K562 (cell line): ENCODE measurements at regions not wholly inside any gene's neighbourhood (a gene's known extent, or its start where the extent isn't known, plus 50 kb on each side); places are given as distances from the start of the nearest gene placed in this dataset.

Experiments used
- ATAC-seq: fragments of 200-7000 bp; cut with Tn5 transposase; 3 replicates; pipeline ENCODE4 v1.9.1; 2020; ENCODE audit warnings: moderate library complexity
- BruUV-seq: library from RNA; stranded (reverse); fragments of 400-500 nt; replicated peaks from 2 replicates; lab custom pipeline; 2021; lab: Mats Ljungman, UMichigan
- CTCF ChIA-PET: fragments of 300-600 bp; formaldehyde crosslinking; extraction: SDS; loops from one replicate; lab custom pipeline; 2021; ENCODE audit warnings: low intra/inter-chr PET ratio; lab: Yijun Ruan, JAX
- POLR2A ChIA-PET: fragments of 300-600, 350-650 bp; sonication (Branson Sonifier 250); formaldehyde crosslinking; extraction: SDS; loops from one replicate; lab custom pipeline; 2021; ENCODE audit warnings: antibody characterized with exemption, inconsistent platforms; lab: Yijun Ruan, JAX
- DNase-seq, 4 experiments: peaks; one replicate each; pipeline versions ENCODE4 v3.0.0 to v3.0.0-alpha.2; 2011 to 2018; ENCODE audit warnings: low spot score in 3 of 4, mixed read lengths in 3 of 4; ENCODE audit errors: extremely low read depth in 1 of 4
- FAIRE-seq: peaks from 2 replicates; lab custom pipeline; 2011; peaks lifted over from hg19 to GRCh38; lab: Jason Lieb, UNC
- H2AFZ ChIP-seq: 2 replicates; pipeline ENCODE4 v1.6.0; 2011; ENCODE audit warnings: low read depth, low read length, control low read depth, inconsistent platforms
- H3K27ac ChIP-seq: fragments of 200-600 bp; 3 replicates; pipeline ENCODE4 v1.8.0; 2011; ENCODE audit warnings: low read depth, mild to moderate bottlenecking, control low read depth, inconsistent platforms, low read length, moderate library complexity, mixed read lengths; ENCODE audit errors: extremely low read depth
- H3K27me3 ChIP-seq, 2 experiments: fragments of 300-600 bp in 1 of 2; 2 replicates in 1 of 2; 3 replicates in 1 of 2; pipeline versions ENCODE4 v1.6.0 to v1.8.0; 2011; ENCODE audit warnings: inconsistent platforms in 2 of 2, low read length in 2 of 2, mild to moderate bottlenecking in 1 of 2, mixed read lengths in 1 of 2, moderate library complexity in 1 of 2; ENCODE audit not compliant: control insufficient read depth in 2 of 2, insufficient read depth in 2 of 2
- H3K36me3 ChIP-seq: fragments of 300-600 bp; 3 replicates; pipeline ENCODE4 v1.8.0; 2011; ENCODE audit warnings: mild to moderate bottlenecking, low read length, inconsistent platforms; ENCODE audit not compliant: control insufficient read depth, insufficient read depth
- H3K4me1 ChIP-seq, 2 experiments: fragments of 200-600 bp in 1 of 2; replicated peaks in 1 of 2; 2 replicates in 1 of 2; 3 replicates in 1 of 2; pipeline versions ENCODE4 v1.5.1 to v1.8.0; 2011; ENCODE audit warnings: inconsistent platforms in 2 of 2, low read length in 2 of 2, mild to moderate bottlenecking in 1 of 2, mixed read lengths in 1 of 2, moderate library complexity in 1 of 2; ENCODE audit not compliant: control insufficient read depth in 2 of 2, insufficient read depth in 2 of 2
- H3K4me2 ChIP-seq: 2 replicates; pipeline ENCODE4 v1.6.1; 2011; ENCODE audit warnings: low read length, control low read depth, inconsistent platforms, mixed read lengths; ENCODE audit not compliant: insufficient read depth
- H3K4me3 ChIP-seq: fragments of 200-600 bp; sonication (generic), shearing (Covaris generic); 2 replicates; pipeline ENCODE4 v1.5.1; 2016; ENCODE audit warnings: control low read depth, inconsistent platforms
- H3K79me2 ChIP-seq: fragments of 200-600 bp; 3 replicates; pipeline ENCODE4 v1.8.0; 2011; ENCODE audit warnings: low read length, inconsistent platforms; ENCODE audit not compliant: control insufficient read depth, insufficient read depth
- H3K9ac ChIP-seq, 2 experiments: 2 replicates each; pipeline versions ENCODE4 v1.6.0 to v1.6.1; 2011; ENCODE audit warnings: low read depth in 2 of 2, low read length in 2 of 2, control low read depth in 1 of 2, inconsistent platforms in 1 of 2, mild to moderate bottlenecking in 1 of 2, mixed read lengths in 1 of 2; ENCODE audit not compliant: insufficient read depth in 1 of 2
- H3K9me1 ChIP-seq: one replicate; pipeline ENCODE4 v1.6.0; 2011; ENCODE audit warnings: inconsistent platforms, mild to moderate bottlenecking, low read length, moderate library complexity; ENCODE audit not compliant: control insufficient read depth, insufficient read depth
- H3K9me3 ChIP-seq: replicated peaks from 2 replicates; pipeline ENCODE4 v1.5.1; 2011; ENCODE audit warnings: low read depth, low read length, inconsistent platforms; ENCODE audit not compliant: control insufficient read depth, insufficient read depth
- H4K20me1 ChIP-seq: replicated peaks from 2 replicates; pipeline ENCODE4 v1.6.1; 2011; ENCODE audit warnings: low read length, inconsistent platforms, mixed read lengths; ENCODE audit not compliant: control insufficient read depth, insufficient read depth
- AFF1 ChIP-seq, 2 experiments: fragments of 450-650 bp; IDR thresholded peaks; 2 replicates each; pipeline ENCODE4 v1.6.1; 2018; ENCODE audit warnings: mild to moderate bottlenecking in 2 of 2, low read depth in 1 of 2; ENCODE audit not compliant: partially characterized antibody in 2 of 2
- ATF4 ChIP-seq: fragments of 450-650 bp; formaldehyde crosslinking; IDR thresholded peaks from 2 replicates; pipeline ENCODE4 v1.4.0; 2022; ENCODE audit warnings: mild to moderate bottlenecking, moderate library complexity
- CLOCK ChIP-seq: fragments of 250-450 bp; sonication (Bioruptor Pico); IDR thresholded peaks from 2 replicates; pipeline ENCODE4 v1.4.0; 2020; ENCODE audit warnings: mild to moderate bottlenecking, moderate library complexity, borderline replicate concordance
- DIDO1 ChIP-seq: fragments of 450-650 bp; IDR thresholded peaks from 2 replicates; pipeline ENCODE4 v1.6.1; 2016; ENCODE audit warnings: low read depth, missing biosample characterization, missing genetic modification characterization
- L3MBTL2 ChIP-seq: fragments of 450-650 bp; IDR thresholded peaks from 2 replicates; pipeline ENCODE4 v1.6.1; 2016; ENCODE audit warnings: mild to moderate bottlenecking, moderate library complexity
- LCOR ChIP-seq: sonication (generic); formaldehyde crosslinking; IDR thresholded peaks from 2 replicates; pipeline ENCODE4 v1.8.0; 2022; ENCODE audit warnings: mild to moderate bottlenecking, missing genetic modification reagents
- SMC3 ChIP-seq: conservative IDR thresholded peaks from 2 replicates; pipeline ENCODE4 v1.6.1; 2011; ENCODE audit warnings: low read depth, low read length, improper control_type of control experiment; ENCODE audit not compliant: insufficient read depth
- SRSF3 ChIP-seq: fragments of 200-400 bp; formaldehyde crosslinking; IDR thresholded peaks from 2 replicates; pipeline ENCODE4 v1.6.1; 2016; ENCODE audit warnings: mild to moderate bottlenecking, low read length, moderate library complexity; ENCODE audit not compliant: insufficient read depth
- STAG1 ChIP-seq: sonication (generic); formaldehyde crosslinking; IDR thresholded peaks from 2 replicates; pipeline ENCODE4 v1.5.0; 2020; ENCODE audit warnings: missing genetic modification reagents, borderline replicate concordance
- ZNF133 ChIP-seq: fragments of 250-450 bp; sonication (Bioruptor Pico); IDR thresholded peaks from 2 replicates; pipeline ENCODE4 v1.4.0; 2020; ENCODE audit warnings: mild to moderate bottlenecking
- ZNF764 ChIP-seq: fragments of 250-450 bp; sonication (Bioruptor Pico); IDR thresholded peaks from 2 replicates; pipeline ENCODE4 v1.4.0; 2020; ENCODE audit warnings: low read depth, mild to moderate bottlenecking, moderate library complexity
- WGBS: fragments of 100-300 bp; shearing (Covaris generic); methylation state at CpG from one replicate; pipeline ENCODE4 v1.1.6; 2016; ENCODE audit warnings: low coverage, mixed read lengths; ENCODE audit not compliant: insufficient coverage; ENCODE audit errors: missing lambda C conversion rate; 5-methylcytosine and 5-hydroxymethylcytosine counted together
- in situ Hi-C: fragments of 300-500 bp; cut with MboI; formaldehyde crosslinking; loops from 4 replicates; pipeline ENCODE4 v1.15.0; 2018; ENCODE audit warnings: inconsistent platforms, mixed read lengths
- intact Hi-C: fragments of 100-400 bp; cut with micrococcal nuclease; formaldehyde crosslinking; loops from 2 replicates; pipeline ENCODE4 v1.14.2; 2022

- no peak for ATAC-seq
- Histone ChIP-seq H3K27ac (no peak overlapping the region), H3K4me2 (no peak overlapping the region), H3K4me1 (no peaks in the 10 kb centered on the region), H3K9me3 (no peaks in the 10 kb centered on the region; the same call in 1 of the 2 replicates), H3K79me2 (no peaks in the 10 kb centered on the region), H3K4me3 (no peak overlapping the region), H4K20me1 (no peaks in the 10 kb centered on the region), H3K36me3 (no peaks in the 10 kb centered on the region), H2AFZ (no peak overlapping the region), H3K9ac (no peak overlapping the region), H3K9me1 (no peaks in the 10 kb centered on the region), H3K27me3 (no peaks in the 10 kb centered on the region)
- 2% methylated on average over 4 of the region's 4 CpGs for WGBS
- intact Hi-C loops: no loop called here
- POLR2A ChIA-PET: no interaction called here
- in situ Hi-C loops: no loop called here
- CTCF ChIA-PET: no interaction called here
- FAIRE-seq: no peak
- no TSS peak for BruUV-seq
- TF ChIP-seq L3MBTL2: no peak
- no peak for TF ChIP-seq STAG1 (CRISPR knock-in tag)
- TF ChIP-seq ATF4 (CRISPR knock-in tag): no peak
- TF ChIP-seq LCOR (CRISPR knock-in tag): no peak
- TF ChIP-seq AFF1 (IDR thresholded peaks at IDR 0.05; ENCODE audit: low read depth in 1 of 2, partially characterized antibody in 2 of 2): no peak
- no peak for TF ChIP-seq ZNF133 (CRISPR knock-in tag)
- no peak for TF ChIP-seq ZNF764 (CRISPR knock-in tag)
- TF ChIP-seq SRSF3: no peak
- TF ChIP-seq SMC3: no peak
- no peak for TF ChIP-seq DIDO1 (tag)
- TF ChIP-seq CLOCK: no peak
- DNase-seq: no peak
Observed at GRCh38 chr5:166013415-166013814, 2278.0 kb upstream of the WWC1 start.
